Fibroblast of the aortic adventitia (primary cell): ENCODE measurements at regions not wholly inside any gene's neighbourhood (a gene's known extent, or its start where the extent isn't known, plus 50 kb on each side); places are given as distances from the start of the nearest gene placed in this dataset.

ENCODE experiments used
- DNase-seq: peaks from one replicate; pipeline ENCODE4 v3.0.0-alpha.2; 2010; ENCODE audit warnings: low read depth
- H3K4me3 ChIP-seq: 2 replicates; pipeline ENCODE4 v1.5.1; 2011; ENCODE audit warnings: low read depth, mild to moderate bottlenecking, control low read depth, low read length, moderate library complexity
- TF ChIP-seq, protein P1 (sequence below): IDR thresholded peaks from 2 replicates; pipeline ENCODE4 v1.5.1; 2011; ENCODE audit warnings: mild to moderate bottlenecking, low read length, control low read depth, inconsistent platforms; ENCODE audit not compliant: insufficient read depth

- H3K4me3 ChIP-seq, result no peak overlapping the region
- DNase-seq, result no peak
- TF ChIP-seq, protein P1, sequence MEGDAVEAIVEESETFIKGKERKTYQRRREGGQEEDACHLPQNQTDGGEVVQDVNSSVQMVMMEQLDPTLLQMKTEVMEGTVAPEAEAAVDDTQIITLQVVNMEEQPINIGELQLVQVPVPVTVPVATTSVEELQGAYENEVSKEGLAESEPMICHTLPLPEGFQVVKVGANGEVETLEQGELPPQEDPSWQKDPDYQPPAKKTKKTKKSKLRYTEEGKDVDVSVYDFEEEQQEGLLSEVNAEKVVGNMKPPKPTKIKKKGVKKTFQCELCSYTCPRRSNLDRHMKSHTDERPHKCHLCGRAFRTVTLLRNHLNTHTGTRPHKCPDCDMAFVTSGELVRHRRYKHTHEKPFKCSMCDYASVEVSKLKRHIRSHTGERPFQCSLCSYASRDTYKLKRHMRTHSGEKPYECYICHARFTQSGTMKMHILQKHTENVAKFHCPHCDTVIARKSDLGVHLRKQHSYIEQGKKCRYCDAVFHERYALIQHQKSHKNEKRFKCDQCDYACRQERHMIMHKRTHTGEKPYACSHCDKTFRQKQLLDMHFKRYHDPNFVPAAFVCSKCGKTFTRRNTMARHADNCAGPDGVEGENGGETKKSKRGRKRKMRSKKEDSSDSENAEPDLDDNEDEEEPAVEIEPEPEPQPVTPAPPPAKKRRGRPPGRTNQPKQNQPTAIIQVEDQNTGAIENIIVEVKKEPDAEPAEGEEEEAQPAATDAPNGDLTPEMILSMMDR, result no peak
These were observed 285.7 kb downstream of the RMST start for GRCh38 chr12:97748298-97748697.

DNA sequence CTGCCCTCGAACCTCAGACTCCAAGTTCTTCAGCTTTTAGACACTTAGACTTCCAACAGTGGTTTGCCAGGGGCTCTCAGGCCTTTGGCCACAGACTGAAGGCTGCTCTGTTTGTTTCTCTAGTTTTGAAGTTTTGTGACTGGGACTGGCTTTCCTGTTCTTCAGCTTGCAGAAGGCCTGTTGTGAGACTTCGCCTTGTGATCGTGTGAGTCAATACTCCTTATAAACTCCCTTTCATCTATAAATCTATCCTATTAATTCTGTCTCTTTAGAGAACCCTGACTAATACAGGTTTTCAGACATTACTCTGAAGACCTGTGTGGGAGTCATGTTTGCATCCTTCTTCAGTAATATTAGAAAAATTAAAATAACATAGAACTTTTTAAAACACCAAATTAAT, 289.1 kb downstream of the RMST start:
- no peak for DNase-seq
- H3K4me3 ChIP-seq, result no peak overlapping the region
- TF ChIP-seq, protein P1, result no peak

GRCh38 chr12:97752129-97752528, 289.5 kb downstream of the RMST start:
- DNase-seq, result no peak

GRCh38 chr12:97753332-97753731, 290.7 kb downstream of the RMST start:
- TF ChIP-seq, protein P1, result no peak

More at GRCh38 chr12:97752129-97752528, 289.5 kb downstream of the RMST start:
- TF ChIP-seq, protein P1, result no peak
- H3K4me3 ChIP-seq, result no peak overlapping the region

DNA sequence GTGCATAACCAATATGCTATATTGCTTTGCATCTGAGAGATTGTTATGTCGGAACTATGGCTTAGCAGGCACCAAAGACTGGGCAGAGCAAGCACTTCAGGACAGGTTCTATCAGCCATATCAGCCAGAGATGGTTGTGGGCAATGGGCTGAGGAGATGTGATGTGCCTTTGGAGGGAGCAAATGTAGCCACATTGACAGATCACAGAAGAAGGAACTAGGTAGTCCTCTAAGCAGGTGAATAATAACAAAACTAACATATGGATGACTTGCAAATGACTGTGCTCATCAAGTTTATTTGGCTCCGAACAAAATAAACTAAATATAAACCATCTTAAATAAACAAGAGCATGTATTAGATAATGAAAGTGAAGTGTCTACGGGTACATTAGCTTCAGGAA, 291.7 kb downstream of the RMST start:
- no peak overlapping the region for H3K4me3 ChIP-seq

More at GRCh38 chr12:97753332-97753731, 290.7 kb downstream of the RMST start:
- no peak overlapping the region for H3K4me3 ChIP-seq
- no peak for DNase-seq

GRCh38 chr12:97756066-97756666, 293.6 kb downstream of the RMST start:
- no peak for DNase-seq
- TF ChIP-seq, protein P1, result no peak
- H3K4me3 ChIP-seq, result no peak overlapping the region

More for the DNA sequence above, 291.7 kb downstream of the RMST start:
- no peak for DNase-seq
- TF ChIP-seq, protein P1, result no peak

GRCh38 chr12:97756741-97757140, 294.1 kb downstream of the RMST start:
- H3K4me3 ChIP-seq, result no peak overlapping the region
- DNase-seq, result no peak
- TF ChIP-seq, protein P1, result no peak
